ENCODE measurements at regions not wholly inside any gene's neighbourhood (a gene's known extent, or its start where the extent isn't known, plus 50 kb on each side); places are given as distances from the start of the nearest gene placed in this dataset.

- H3K4me1 Mint-ChIP-seq, result no peaks in the 10 kb centered on the region
- intact Hi-C loops (cut with DNase I, micrococcal nuclease), result loop anchor here in 1 of 2 experiments (10.0 kb wide), 1 partner anchor 274 kb away; no protein-coding TSS in a partner anchor
- ChIA-PET POLR2A (no interaction called here), CTCF (no interaction called here)
- H3K4me3 Mint-ChIP-seq, result no peak overlapping the region
- no peaks in the 10 kb centered on the region for H3K36me3 Mint-ChIP-seq (ENCODE audit: low read depth)
- H3K27me3 Mint-ChIP-seq, result no peaks in the 10 kb centered on the region
- no peaks in the 10 kb centered on the region for H3K9me3 Mint-ChIP-seq (ENCODE audit: low read depth)
- ATAC-seq (no peak), DNase-seq (no peak)
- no peak overlapping the region for H3K27ac Mint-ChIP-seq
Observed at GRCh38 chr13:100848304-100848703, 173.7 kb upstream of the TMTC4 start.

GRCh38 chr13:100845128-100845757 lies 170.6 kb upstream of the TMTC4 start:
- DNase-seq, result no peak
- Mint-ChIP-seq H3K4me1 (no peaks in the 10 kb centered on the region), H3K27ac (no peak overlapping the region), H3K9me3 (ENCODE audit: low read depth) (no peaks in the 10 kb centered on the region), H3K27me3 (peaks cover 2% of the 10 kb centered on the region), H3K4me3 (no peak overlapping the region), H3K36me3 (ENCODE audit: low read depth) (no peaks in the 10 kb centered on the region)
- intact Hi-C loops (cut with DNase I, micrococcal nuclease), result loop anchor here in 1 of 2 experiments (10.0 kb wide), 1 partner anchor 270 kb away; no protein-coding TSS in a partner anchor
- ChIA-PET POLR2A (no interaction called here), CTCF (interaction anchor here (0.5 to 0.6 kb wide), 2 partner anchors 67 to 210 kb away, joined by 3 to 4 read pairs; no protein-coding TSS in a partner anchor)
- ATAC-seq, result no peak

GRCh38 chr13:100842136-100842535 lies 167.5 kb upstream of the TMTC4 start:
- Mint-ChIP-seq H3K9me3 (ENCODE audit: low read depth) (no peaks in the 10 kb centered on the region), H3K27me3 (peaks cover 2% of the 10 kb centered on the region)
- POLR2A ChIA-PET, result no interaction called here

GRCh38 chr13:100838387-100838786 lies 163.8 kb upstream of the TMTC4 start:
- ATAC-seq (no peak), DNase-seq (no peak)
- intact Hi-C loops (cut with DNase I, micrococcal nuclease), result no loop called here
- Mint-ChIP-seq H3K36me3 (ENCODE audit: low read depth) (no peaks in the 10 kb centered on the region), H3K27me3 (peaks cover 2% of the 10 kb centered on the region), H3K4me3 (no peak overlapping the region), H3K9me3 (ENCODE audit: low read depth) (no peaks in the 10 kb centered on the region), H3K4me1 (no peaks in the 10 kb centered on the region), H3K27ac (no peak overlapping the region)
- ChIA-PET POLR2A (no interaction called here), CTCF (no interaction called here)

More at GRCh38 chr13:100842136-100842535, 167.5 kb upstream of the TMTC4 start:
- DNase-seq (no peak), ATAC-seq (no peak)
- Mint-ChIP-seq H3K4me3 (no peak overlapping the region), H3K4me1 (no peaks in the 10 kb centered on the region), H3K27ac (no peak overlapping the region), H3K36me3 (ENCODE audit: low read depth) (no peaks in the 10 kb centered on the region)
- intact Hi-C loops (cut with DNase I, micrococcal nuclease), result loop anchor here in 1 of 2 experiments (10.0 kb wide), 1 partner anchor 267 kb away; no protein-coding TSS in a partner anchor
- CTCF ChIA-PET, result interaction anchor here (0.6 kb wide), 1 partner anchor 254 kb away, joined by 3 read pairs; no protein-coding TSS in a partner anchor

DNA sequence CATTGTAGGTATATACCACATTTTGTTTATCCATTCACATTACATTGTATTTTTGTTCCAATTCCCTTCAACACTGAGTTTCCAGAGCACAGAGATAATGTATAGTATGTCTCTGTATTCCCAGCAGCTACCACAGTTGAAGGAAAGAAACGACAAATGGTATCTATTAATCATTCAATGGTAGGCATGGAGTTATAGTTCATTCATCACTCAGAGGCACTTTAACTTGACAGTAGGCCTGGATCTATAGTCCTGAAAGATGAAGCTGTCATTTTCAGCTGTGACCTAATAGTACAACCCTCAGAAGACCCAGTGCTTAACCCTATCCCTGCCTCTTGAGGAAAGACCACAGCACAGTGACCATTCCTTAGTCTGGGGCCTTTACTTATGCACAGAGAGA lies 163.0 kb upstream of the TMTC4 start:
- Mint-ChIP-seq H3K27me3 (no peaks in the 10 kb centered on the region), H3K4me1 (no peaks in the 10 kb centered on the region), H3K4me3 (no peak overlapping the region), H3K27ac (no peak overlapping the region), H3K9me3 (ENCODE audit: low read depth) (no peaks in the 10 kb centered on the region), H3K36me3 (ENCODE audit: low read depth) (no peaks in the 10 kb centered on the region)
- intact Hi-C loops (cut with DNase I, micrococcal nuclease), result no loop called here
- DNase-seq (no peak), ATAC-seq (no peak)
- POLR2A ChIA-PET, result no interaction called here
- CTCF ChIA-PET, result no interaction called here

DNA sequence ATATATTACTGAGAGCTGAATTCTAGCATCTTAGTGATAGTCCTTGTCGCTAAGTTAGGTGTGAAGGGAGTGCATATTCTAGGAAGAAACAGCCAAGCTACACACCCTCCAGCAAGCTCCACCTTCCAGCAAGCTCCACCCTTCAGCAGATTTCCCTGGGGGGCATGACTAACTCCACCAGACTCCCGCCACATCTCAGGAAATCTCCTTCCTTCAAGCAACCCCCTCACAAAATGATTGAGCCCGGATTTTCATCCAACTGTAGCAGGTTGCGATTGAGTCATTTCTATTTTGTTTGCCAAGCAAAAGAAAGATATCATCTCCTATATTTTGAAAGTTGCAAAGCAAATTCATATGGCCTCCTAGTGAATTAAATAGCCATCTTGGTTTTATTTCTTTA lies 162.1 kb upstream of the TMTC4 start:
- Mint-ChIP-seq H3K36me3 (ENCODE audit: low read depth) (no peaks in the 10 kb centered on the region), H3K27ac (no peak overlapping the region), H3K4me3 (no peak overlapping the region), H3K4me1 (no peaks in the 10 kb centered on the region), H3K9me3 (ENCODE audit: low read depth) (no peaks in the 10 kb centered on the region), H3K27me3 (peaks cover 2% of the 10 kb centered on the region)
- ChIA-PET POLR2A (no interaction called here), CTCF (interaction anchor here (0.9 kb wide), 1 partner anchor 1216 kb away, joined by 4 read pairs; no protein-coding TSS in a partner anchor)
- ATAC-seq, result no peak
- intact Hi-C loops (cut with DNase I, micrococcal nuclease), result no loop called here
- no peak for DNase-seq

DNA sequence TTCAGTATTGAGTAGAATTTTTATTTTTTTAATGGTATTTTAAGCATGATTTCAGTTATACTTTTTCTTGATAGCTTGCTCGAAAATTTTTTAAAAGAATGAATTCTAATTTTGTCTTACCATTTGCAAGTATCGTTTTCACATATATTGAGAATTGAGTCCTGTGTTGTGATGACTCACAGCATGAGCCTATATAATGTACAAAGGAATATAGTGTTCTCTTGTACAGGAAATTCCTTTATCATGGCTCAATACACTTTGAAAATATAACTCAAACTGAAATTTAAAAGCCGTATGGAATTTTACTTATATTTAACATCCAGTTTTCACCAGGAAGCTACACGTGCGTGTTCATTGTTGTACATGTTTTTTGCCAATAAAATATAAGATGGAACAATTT lies 161.1 kb upstream of the TMTC4 start:
- Mint-ChIP-seq H3K4me1 (no peaks in the 10 kb centered on the region), H3K36me3 (ENCODE audit: low read depth) (no peaks in the 10 kb centered on the region), H3K27me3 (peaks cover 2% of the 10 kb centered on the region), H3K27ac (no peak overlapping the region), H3K9me3 (ENCODE audit: low read depth) (no peaks in the 10 kb centered on the region), H3K4me3 (no peak overlapping the region)
- ATAC-seq, result no peak
- DNase-seq, result no peak
- intact Hi-C loops (cut with DNase I, micrococcal nuclease), result no loop called here
- ChIA-PET CTCF (no interaction called here), POLR2A (no interaction called here)

DNA sequence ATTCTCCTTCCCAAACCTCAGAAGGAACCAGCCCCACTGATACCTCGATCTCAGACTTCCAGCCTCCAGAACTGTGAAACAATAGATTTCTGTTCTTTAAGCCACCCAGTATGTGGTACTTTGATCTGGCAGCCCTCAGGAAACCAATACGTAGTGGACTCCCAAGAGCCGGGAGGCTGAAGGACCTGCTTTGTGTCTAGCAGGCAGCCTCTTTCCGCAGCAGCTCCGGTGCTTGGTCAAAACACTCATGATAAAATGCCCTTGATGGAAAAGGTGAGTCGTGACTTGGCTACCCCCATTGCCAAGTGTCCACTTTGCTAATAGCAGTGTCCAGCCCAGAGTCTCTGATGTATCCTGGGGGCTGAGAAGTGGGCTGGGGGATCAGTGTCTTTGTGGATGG lies 158.8 kb upstream of the TMTC4 start:
- ATAC-seq (no peak), DNase-seq (no peak)
- Mint-ChIP-seq H3K9me3 (ENCODE audit: low read depth) (no peaks in the 10 kb centered on the region), H3K4me3 (no peak overlapping the region), H3K27me3 (peaks cover 3% of the 10 kb centered on the region), H3K27ac (no peak overlapping the region), H3K4me1 (no peaks in the 10 kb centered on the region), H3K36me3 (ENCODE audit: low read depth) (no peaks in the 10 kb centered on the region)
- POLR2A ChIA-PET, result no interaction called here
- intact Hi-C loops (cut with DNase I, micrococcal nuclease), result no loop called here
- CTCF ChIA-PET, result no interaction called here

- Mint-ChIP-seq H3K4me1 (no peaks in the 10 kb centered on the region), H3K27ac (no peak overlapping the region), H3K36me3 (ENCODE audit: low read depth) (no peaks in the 10 kb centered on the region), H3K9me3 (ENCODE audit: low read depth) (no peaks in the 10 kb centered on the region), H3K27me3 (peaks cover 7% of the 10 kb centered on the region), H3K4me3 (no peak overlapping the region)
- DNase-seq (no peak), ATAC-seq (no peak)
- intact Hi-C loops (cut with DNase I, micrococcal nuclease), result no loop called here
- POLR2A ChIA-PET, result interaction anchor here (0.6 kb wide), 1 partner anchor 53 kb away, joined by 3 read pairs; no protein-coding TSS in a partner anchor
- CTCF ChIA-PET, result no interaction called here
Observed at GRCh38 chr13:100828226-100828625, 153.6 kb upstream of the TMTC4 start.

DNA sequence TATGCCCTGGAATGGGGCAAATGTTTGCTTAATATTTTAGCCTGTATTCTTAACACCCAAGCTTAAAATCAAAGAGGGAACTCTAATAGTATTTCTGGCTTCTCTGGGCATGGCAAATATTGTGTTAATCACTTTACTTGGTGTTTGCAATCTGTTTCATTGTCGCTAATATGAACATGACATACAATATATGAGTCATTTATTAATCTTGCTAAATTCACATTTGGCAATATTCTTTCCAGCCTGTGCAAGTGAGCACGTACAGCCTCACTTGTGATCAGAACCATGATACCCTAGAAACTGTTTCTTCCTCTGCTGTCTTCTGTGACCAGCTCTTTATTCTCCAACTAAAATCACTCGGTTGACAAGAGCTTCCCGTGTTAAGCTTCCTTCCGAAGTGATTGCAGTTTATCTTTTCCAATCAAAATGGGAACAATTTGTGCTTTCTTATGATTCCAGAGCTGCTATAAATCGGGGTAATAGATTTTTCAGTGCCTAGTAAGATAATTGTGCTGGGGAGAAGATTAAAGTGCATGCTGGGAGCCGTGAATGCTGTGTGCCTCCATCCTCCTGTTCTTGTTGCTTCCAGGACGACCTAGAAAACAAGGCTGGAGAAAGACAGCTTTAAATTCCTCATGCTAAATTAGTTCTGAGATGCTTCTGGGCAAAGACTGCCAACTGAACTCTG lies 153.0 kb upstream of the TMTC4 start:
- no peak for ATAC-seq
- ChIA-PET CTCF (interaction anchor here (1.1 kb wide), 1 partner anchor 12 kb away, joined by 4 read pairs; no protein-coding TSS in a partner anchor), POLR2A (no interaction called here)
- Mint-ChIP-seq H3K27me3 (peaks cover 7% of the 10 kb centered on the region), H3K36me3 (ENCODE audit: low read depth) (no peaks in the 10 kb centered on the region), H3K4me1 (no peaks in the 10 kb centered on the region), H3K27ac (no peak overlapping the region), H3K4me3 (no peak overlapping the region), H3K9me3 (ENCODE audit: low read depth) (no peaks in the 10 kb centered on the region)
- DNase-seq, result no peak
- intact Hi-C loops (cut with DNase I, micrococcal nuclease), result no loop called here

DNA sequence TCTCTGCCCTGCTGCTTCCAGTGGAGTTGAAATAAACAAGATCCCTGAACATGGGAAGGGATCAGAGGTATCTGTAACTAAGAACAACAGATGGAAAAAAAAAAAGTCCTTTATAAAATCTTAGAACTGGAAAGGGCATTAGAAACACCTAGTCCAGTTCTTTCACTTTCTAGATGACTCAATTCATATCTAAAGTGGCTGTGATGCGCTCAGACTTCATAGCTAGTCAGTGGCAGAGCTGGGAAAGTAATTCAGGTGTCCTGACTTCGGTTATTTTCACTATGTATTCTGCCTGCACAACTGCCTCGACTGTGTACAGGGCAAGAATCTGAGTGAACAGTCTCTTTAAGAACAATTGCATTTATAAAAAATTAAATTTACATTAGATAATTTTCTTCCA lies 151.8 kb upstream of the TMTC4 start:
- Mint-ChIP-seq H3K27me3 (peaks cover 5% of the 10 kb centered on the region), H3K36me3 (ENCODE audit: low read depth) (no peaks in the 10 kb centered on the region), H3K27ac (no peak overlapping the region), H3K9me3 (ENCODE audit: low read depth) (no peaks in the 10 kb centered on the region), H3K4me1 (no peaks in the 10 kb centered on the region), H3K4me3 (no peak overlapping the region)
- ATAC-seq (no peak), DNase-seq (no peak)
- POLR2A ChIA-PET, result no interaction called here
- CTCF ChIA-PET, result interaction anchor here (1.1 kb wide), 1 partner anchor 13 kb away, joined by 4 read pairs; no protein-coding TSS in a partner anchor
- intact Hi-C loops (cut with DNase I, micrococcal nuclease), result no loop called here

DNA sequence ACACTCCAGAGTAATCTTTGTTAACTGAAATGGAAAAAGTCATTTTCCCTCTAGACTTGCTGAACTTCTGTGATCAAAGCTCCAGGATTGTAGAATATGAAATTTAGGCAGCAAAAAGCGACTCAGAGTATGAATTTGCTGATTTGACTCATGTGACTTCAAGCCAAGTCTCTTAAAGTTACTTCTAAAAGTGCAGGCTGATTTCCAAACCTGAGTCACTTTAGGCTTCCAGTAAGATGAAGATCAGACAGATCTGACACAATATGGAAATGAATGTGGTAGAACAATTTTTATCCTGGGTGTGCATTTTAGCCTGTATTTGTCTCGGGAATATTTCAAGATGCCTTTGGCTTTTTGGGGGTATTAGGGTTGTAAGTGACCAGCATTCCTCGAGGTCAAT lies 151.0 kb upstream of the TMTC4 start:
- H3K4me3 Mint-ChIP-seq, result no peak overlapping the region
- H3K9me3 Mint-ChIP-seq (ENCODE audit: low read depth), result no peaks in the 10 kb centered on the region
- DNase-seq (no peak), ATAC-seq (no peak)
- no peak overlapping the region for H3K27ac Mint-ChIP-seq
- H3K27me3 Mint-ChIP-seq, result peaks cover 5% of the 10 kb centered on the region
- no peaks in the 10 kb centered on the region for H3K4me1 Mint-ChIP-seq
- ChIA-PET POLR2A (no interaction called here), CTCF (no interaction called here)
- H3K36me3 Mint-ChIP-seq (ENCODE audit: low read depth), result no peaks in the 10 kb centered on the region
- intact Hi-C loops (cut with DNase I, micrococcal nuclease), result no loop called here
